HEK293 (cell line): ENCODE measurements at regions not wholly inside any gene's neighbourhood (a gene's known extent, or its start where the extent isn't known, plus 50 kb on each side); places are given as distances from the start of the nearest gene placed in this dataset.

Source experiments
- GFI1B ChIP-seq: fragments of 450-650 bp; formaldehyde crosslinking; IDR thresholded peaks from 2 replicates; pipeline ENCODE4 v1.5.1; 2016; ENCODE audit warnings: missing biosample characterization, missing genetic modification characterization
- SP3 ChIP-seq: fragments of 450-650 bp; formaldehyde crosslinking; IDR thresholded peaks from 2 replicates; pipeline ENCODE4 v1.5.1; 2016; ENCODE audit warnings: missing biosample characterization, missing genetic modification characterization
- YY1 ChIP-seq: fragments of 450-650 bp; formaldehyde crosslinking; IDR thresholded peaks from 2 replicates; pipeline ENCODE4 v1.5.1; 2018; ENCODE audit warnings: missing biosample characterization, missing genetic modification characterization
- ZEB2 ChIP-seq: fragments of 450-650 bp; formaldehyde crosslinking; IDR thresholded peaks from 2 replicates; pipeline ENCODE4 v1.5.1; 2016; ENCODE audit warnings: missing biosample characterization, missing genetic modification characterization
- ZNF184 ChIP-seq: fragments of 450-650 bp; IDR thresholded peaks from 2 replicates; pipeline ENCODE4 v1.5.1; 2018; ENCODE audit warnings: missing biosample characterization, mild to moderate bottlenecking, missing genetic modification characterization
- ZNF843 ChIP-seq: fragments of 450-650 bp; formaldehyde crosslinking; IDR thresholded peaks from 2 replicates; pipeline ENCODE4 v1.5.1; 2016; ENCODE audit warnings: missing biosample characterization, missing genetic modification characterization
- TF ChIP-seq, protein P1 (sequence below): fragments of 450-650 bp; formaldehyde crosslinking; optimal IDR thresholded peaks from 2 replicates; pipeline ENCODE3; 2016; ENCODE audit warnings: missing biosample characterization, mild to moderate bottlenecking, missing genetic modification characterization
- TF ChIP-seq, protein P2 (sequence below): fragments of 450-650 bp; formaldehyde crosslinking; IDR thresholded peaks from 2 replicates; pipeline ENCODE4 v1.5.1; 2016; ENCODE audit warnings: missing biosample characterization, missing genetic modification characterization

DNA sequence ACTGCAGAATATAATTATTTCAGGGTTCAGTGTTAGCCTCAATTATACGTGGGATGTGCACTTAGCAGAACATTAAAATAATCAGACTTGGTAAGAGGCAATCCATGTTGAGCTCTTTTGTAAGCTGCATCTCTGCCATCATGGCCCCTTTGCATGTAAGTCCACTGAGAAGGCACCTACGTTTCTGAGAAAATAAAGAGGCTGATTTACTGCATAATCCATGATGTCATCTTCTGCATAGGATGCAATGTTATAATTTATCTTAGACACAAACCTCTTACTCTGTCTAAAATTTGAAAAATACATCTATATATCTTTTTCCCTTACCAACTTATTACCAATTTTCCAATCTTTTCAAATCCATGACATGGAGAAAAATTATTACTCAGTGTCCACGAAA is 1294.7 kb downstream of the ZPLD1 start:
- no peak for TF ChIP-seq GFI1B (tag by site-specific recombination)
- TF ChIP-seq YY1 (tag by site-specific recombination) = no peak
- TF ChIP-seq ZNF184 (tag by site-specific recombination) = no peak
- TF ChIP-seq ZEB2 (tag by site-specific recombination) = no peak
- TF ChIP-seq, protein P1, sequence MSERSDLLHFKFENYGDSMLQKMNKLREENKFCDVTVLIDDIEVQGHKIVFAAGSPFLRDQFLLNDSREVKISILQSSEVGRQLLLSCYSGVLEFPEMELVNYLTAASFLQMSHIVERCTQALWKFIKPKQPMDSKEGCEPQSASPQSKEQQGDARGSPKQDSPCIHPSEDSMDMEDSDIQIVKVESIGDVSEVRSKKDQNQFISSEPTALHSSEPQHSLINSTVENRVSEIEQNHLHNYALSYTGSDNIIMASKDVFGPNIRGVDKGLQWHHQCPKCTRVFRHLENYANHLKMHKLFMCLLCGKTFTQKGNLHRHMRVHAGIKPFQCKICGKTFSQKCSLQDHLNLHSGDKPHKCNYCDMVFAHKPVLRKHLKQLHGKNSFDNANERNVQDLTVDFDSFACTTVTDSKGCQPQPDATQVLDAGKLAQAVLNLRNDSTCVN (tag by site-specific recombination) = no peak
- TF ChIP-seq, protein P2, sequence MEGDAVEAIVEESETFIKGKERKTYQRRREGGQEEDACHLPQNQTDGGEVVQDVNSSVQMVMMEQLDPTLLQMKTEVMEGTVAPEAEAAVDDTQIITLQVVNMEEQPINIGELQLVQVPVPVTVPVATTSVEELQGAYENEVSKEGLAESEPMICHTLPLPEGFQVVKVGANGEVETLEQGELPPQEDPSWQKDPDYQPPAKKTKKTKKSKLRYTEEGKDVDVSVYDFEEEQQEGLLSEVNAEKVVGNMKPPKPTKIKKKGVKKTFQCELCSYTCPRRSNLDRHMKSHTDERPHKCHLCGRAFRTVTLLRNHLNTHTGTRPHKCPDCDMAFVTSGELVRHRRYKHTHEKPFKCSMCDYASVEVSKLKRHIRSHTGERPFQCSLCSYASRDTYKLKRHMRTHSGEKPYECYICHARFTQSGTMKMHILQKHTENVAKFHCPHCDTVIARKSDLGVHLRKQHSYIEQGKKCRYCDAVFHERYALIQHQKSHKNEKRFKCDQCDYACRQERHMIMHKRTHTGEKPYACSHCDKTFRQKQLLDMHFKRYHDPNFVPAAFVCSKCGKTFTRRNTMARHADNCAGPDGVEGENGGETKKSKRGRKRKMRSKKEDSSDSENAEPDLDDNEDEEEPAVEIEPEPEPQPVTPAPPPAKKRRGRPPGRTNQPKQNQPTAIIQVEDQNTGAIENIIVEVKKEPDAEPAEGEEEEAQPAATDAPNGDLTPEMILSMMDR (tag by site-specific recombination) = no peak
- no peak for TF ChIP-seq SP3 (tag by site-specific recombination)
- no peak for TF ChIP-seq ZNF843 (tag by site-specific recombination)
